ENCODE measurements at regions not wholly inside any gene's neighbourhood (a gene's known extent, or its start where the extent isn't known, plus 50 kb on each side); places are given as distances from the start of the nearest gene placed in this dataset.
"Not testable (repeated sequence)": the region's sequence is repeated elsewhere in the genome, so short reads cannot be mapped to it uniquely, and the experiment has no call there.

- no peaks in the 10 kb centered on the region for H3K23me2 ChIP-seq (ENCODE audit: insufficient read length, low read depth, low read length, poor library complexity, severe bottlenecking)
- H3K9ac ChIP-seq (ENCODE audit: extremely low read depth, insufficient read length, low read length) = no peak overlapping the region
- no peak overlapping the region for H2BK120ac ChIP-seq (ENCODE audit: low read depth, low read length, poor library complexity, severe bottlenecking)
- H4K91ac ChIP-seq (ENCODE audit: insufficient read length, low read depth, low read length) = no peak overlapping the region
- DNase-seq = no peak
- H2AK5ac ChIP-seq (ENCODE audit: insufficient read length, low read length) = no peak overlapping the region
- H3K4me1 ChIP-seq (ENCODE audit: insufficient read depth, low read length) = no peaks in the 10 kb centered on the region
- H3K27me3 ChIP-seq (ENCODE audit: insufficient read depth, low read length) = no peaks in the 10 kb centered on the region
- Mint-ChIP-seq H3K36me3 (ENCODE audit: insufficient read depth in 1 of 3, low read depth in 3 of 3) (no peaks in the 10 kb centered on the region; a peak in 1 of 7 replicates), H3K27ac (no peak overlapping the region; a peak in 1 of 7 replicates), H3K9me3 (peaks cover 0 to 1% of the 10 kb centered on the region in 2 experiments; a peak in 1 of 5 replicates), H3K4me3 (no peak overlapping the region), H3K4me1 (peaks cover 3 to 4% of the 10 kb centered on the region in 2 experiments; a peak in 2 of 4 replicates), H3K27me3 (ENCODE audit: low read depth) (no peaks in the 10 kb centered on the region)
- no peak overlapping the region for H2BK5ac ChIP-seq (ENCODE audit: insufficient read length, low read length)
- H4K5ac ChIP-seq (ENCODE audit: insufficient read length, low read depth, low read length) = no peak overlapping the region
- TF ChIP-seq, protein P1, sequence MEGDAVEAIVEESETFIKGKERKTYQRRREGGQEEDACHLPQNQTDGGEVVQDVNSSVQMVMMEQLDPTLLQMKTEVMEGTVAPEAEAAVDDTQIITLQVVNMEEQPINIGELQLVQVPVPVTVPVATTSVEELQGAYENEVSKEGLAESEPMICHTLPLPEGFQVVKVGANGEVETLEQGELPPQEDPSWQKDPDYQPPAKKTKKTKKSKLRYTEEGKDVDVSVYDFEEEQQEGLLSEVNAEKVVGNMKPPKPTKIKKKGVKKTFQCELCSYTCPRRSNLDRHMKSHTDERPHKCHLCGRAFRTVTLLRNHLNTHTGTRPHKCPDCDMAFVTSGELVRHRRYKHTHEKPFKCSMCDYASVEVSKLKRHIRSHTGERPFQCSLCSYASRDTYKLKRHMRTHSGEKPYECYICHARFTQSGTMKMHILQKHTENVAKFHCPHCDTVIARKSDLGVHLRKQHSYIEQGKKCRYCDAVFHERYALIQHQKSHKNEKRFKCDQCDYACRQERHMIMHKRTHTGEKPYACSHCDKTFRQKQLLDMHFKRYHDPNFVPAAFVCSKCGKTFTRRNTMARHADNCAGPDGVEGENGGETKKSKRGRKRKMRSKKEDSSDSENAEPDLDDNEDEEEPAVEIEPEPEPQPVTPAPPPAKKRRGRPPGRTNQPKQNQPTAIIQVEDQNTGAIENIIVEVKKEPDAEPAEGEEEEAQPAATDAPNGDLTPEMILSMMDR (conservative IDR thresholded peaks at IDR 0.05) = no peak
- no CpG with 5 or more reads among the region's 3 CpGs for WGBS (ENCODE audit: extremely low coverage, insufficient read length, low lambda C conversion rate)
- no peaks in the 10 kb centered on the region for H3K79me2 ChIP-seq (ENCODE audit: insufficient read depth, low read length)
- H4K8ac ChIP-seq (replicated peaks; ENCODE audit: insufficient read length, low read depth, low read length) = no peak overlapping the region
- H2AFZ ChIP-seq (ENCODE audit: low read length) = no peak overlapping the region
- no peak overlapping the region for H3K4ac ChIP-seq (ENCODE audit: low read depth, low read length)
- H2BK20ac ChIP-seq (ENCODE audit: low read depth, low read length, poor library complexity, severe bottlenecking) = no peak overlapping the region
- no peak overlapping the region for H3K4me2 ChIP-seq (ENCODE audit: insufficient read depth, insufficient read length, low read length)
- H3T11ph ChIP-seq (ENCODE audit: low read length) = no peak overlapping the region
- no peaks in the 10 kb centered on the region for H3K79me1 ChIP-seq (ENCODE audit: insufficient read depth, low read depth, low read length, poor library complexity, severe bottlenecking)
- no peak overlapping the region for H3K27ac ChIP-seq (ENCODE audit: insufficient read length, low read depth, low read length)
- H2BK15ac ChIP-seq (ENCODE audit: low read depth, low read length) = no peak overlapping the region
- H2BK12ac ChIP-seq (ENCODE audit: insufficient read length, low read depth, low read length) = no peak overlapping the region
- H3K23ac ChIP-seq (ENCODE audit: insufficient read length, low read depth, low read length) = no peak overlapping the region
- H3K9me3 ChIP-seq (ENCODE audit: control insufficient read depth, low read depth, low read length) = no peaks in the 10 kb centered on the region
- H3K18ac ChIP-seq (ENCODE audit: insufficient read length, low read depth, low read length) = no peak overlapping the region
- H3K14ac ChIP-seq (ENCODE audit: insufficient read depth, low read length) = no peak overlapping the region
- H4K20me1 ChIP-seq (ENCODE audit: control insufficient read depth, insufficient read depth, insufficient read length) = no peaks in the 10 kb centered on the region
- no peak overlapping the region for H3K56ac ChIP-seq (ENCODE audit: insufficient read length, low read depth, low read length)
Observed at GRCh38 chr9:80485420-80486250, 913.9 kb downstream of the TLE4 start.

GRCh38 chr9:80482251-80482650 is 910.5 kb downstream of the TLE4 start:
- H4K8ac ChIP-seq (replicated peaks; ENCODE audit: insufficient read length, low read depth, low read length); H3K79me1 ChIP-seq (ENCODE audit: insufficient read depth, low read depth, low read length, poor library complexity, severe bottlenecking); DNase-seq; H3K27ac Mint-ChIP-seq; H3K23ac ChIP-seq (ENCODE audit: insufficient read length, low read depth, low read length); H3K18ac ChIP-seq (ENCODE audit: insufficient read length, low read depth, low read length); H3K27ac ChIP-seq (ENCODE audit: insufficient read length, low read depth, low read length); H4K5ac ChIP-seq (ENCODE audit: insufficient read length, low read depth, low read length); H3K4me2 ChIP-seq (ENCODE audit: insufficient read depth, insufficient read length, low read length); H3K14ac ChIP-seq (ENCODE audit: insufficient read depth, low read length); H2BK12ac ChIP-seq (ENCODE audit: insufficient read length, low read depth, low read length); H2BK15ac ChIP-seq (ENCODE audit: low read depth, low read length); H3K56ac ChIP-seq (ENCODE audit: insufficient read length, low read depth, low read length); H2BK20ac ChIP-seq (ENCODE audit: low read depth, low read length, poor library complexity, severe bottlenecking); H2BK5ac ChIP-seq (ENCODE audit: insufficient read length, low read length); H2AFZ ChIP-seq (ENCODE audit: low read length); H3K23me2 ChIP-seq (ENCODE audit: insufficient read length, low read depth, low read length, poor library complexity, severe bottlenecking); H3K79me2 ChIP-seq (ENCODE audit: insufficient read depth, low read length); H4K20me1 ChIP-seq (ENCODE audit: control insufficient read depth, insufficient read depth, insufficient read length); H3K9me3 ChIP-seq (ENCODE audit: control insufficient read depth, low read depth, low read length); H2AK5ac ChIP-seq (ENCODE audit: insufficient read length, low read length); H3K4ac ChIP-seq (ENCODE audit: low read depth, low read length); H3K9me3 Mint-ChIP-seq; H3K27me3 ChIP-seq (ENCODE audit: insufficient read depth, low read length); H3K4me3 Mint-ChIP-seq; H3T11ph ChIP-seq (ENCODE audit: low read length); H3K9ac ChIP-seq (ENCODE audit: extremely low read depth, insufficient read length, low read length); H4K91ac ChIP-seq (ENCODE audit: insufficient read length, low read depth, low read length); H3K4me1 Mint-ChIP-seq; H2BK120ac ChIP-seq (ENCODE audit: low read depth, low read length, poor library complexity, severe bottlenecking); H3K4me1 ChIP-seq (ENCODE audit: insufficient read depth, low read length); H3K27me3 Mint-ChIP-seq (ENCODE audit: low read depth); H3K36me3 Mint-ChIP-seq (ENCODE audit: insufficient read depth in 1 of 3, low read depth in 3 of 3): not testable (repeated sequence)
- no CpG with 5 or more reads among the region's 1 CpG for WGBS (ENCODE audit: extremely low coverage, insufficient read length, low lambda C conversion rate)

All from H9 (cell line).